GM18907 (cell line): ENCODE measurements at regions not wholly inside any gene's neighbourhood (a gene's known extent, or its start where the extent isn't known, plus 50 kb on each side); places are given as distances from the start of the nearest gene placed in this dataset.

ENCODE experiments used
- ATAC-seq: cut with Tn5 transposase; IDR thresholded peaks from one replicate; pipeline ENCODE4 v1.9.1; 2021; ENCODE audit warnings: mild to moderate bottlenecking, moderate library complexity; ENCODE audit not compliant: unreplicated experiment

- ATAC-seq = no peak
These were observed 502.2 kb downstream of the NR4A2 start for GRCh38 chr2:155830351-155830750.

- ATAC-seq = no peak
These were observed 506.6 kb downstream of the NR4A2 start for GRCh38 chr2:155825876-155826275.

DNA sequence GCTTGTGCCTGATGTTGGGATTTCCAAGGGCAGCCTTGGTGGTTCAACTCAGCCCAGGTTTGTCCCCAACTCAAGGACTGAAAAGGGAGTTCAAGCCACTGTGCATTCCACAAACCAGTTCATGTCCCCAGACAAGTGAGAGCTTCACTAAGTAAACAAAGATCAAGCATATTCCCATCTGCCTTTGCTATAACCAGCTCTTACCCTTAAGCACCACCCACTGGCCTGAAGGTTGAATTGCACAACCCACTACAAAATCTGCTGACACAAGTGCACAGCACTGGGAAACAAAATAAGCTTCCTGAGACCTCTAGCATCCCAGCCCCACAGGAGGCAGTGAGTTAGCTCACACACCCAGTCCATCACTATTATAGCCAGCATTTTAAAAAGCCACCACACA lies 516.7 kb downstream of the NR4A2 start:
- peak; percentile 93 for ATAC-seq

DNA sequence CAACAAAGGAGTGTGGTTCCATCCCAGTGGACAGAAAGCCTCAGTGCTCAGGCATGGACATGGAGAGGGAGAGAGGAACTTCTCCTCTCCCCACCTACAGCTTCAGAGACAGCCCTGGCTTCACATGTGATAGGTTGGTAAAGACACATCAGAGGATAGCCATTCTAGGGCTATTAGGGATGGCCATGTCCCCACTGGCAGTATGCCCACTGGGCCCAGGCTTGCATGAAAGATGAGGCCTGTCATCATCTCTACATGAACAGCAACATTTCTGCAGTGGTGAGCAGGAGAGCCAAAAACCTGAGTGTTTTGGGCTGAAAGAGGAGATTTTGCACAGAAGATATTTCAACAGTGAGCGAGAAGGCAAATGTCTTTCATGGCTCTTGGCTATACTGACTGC lies 517.2 kb downstream of the NR4A2 start:
- ATAC-seq = no peak

- ATAC-seq = no peak
These were observed 522.1 kb downstream of the NR4A2 start for GRCh38 chr2:155810411-155810810.

DNA sequence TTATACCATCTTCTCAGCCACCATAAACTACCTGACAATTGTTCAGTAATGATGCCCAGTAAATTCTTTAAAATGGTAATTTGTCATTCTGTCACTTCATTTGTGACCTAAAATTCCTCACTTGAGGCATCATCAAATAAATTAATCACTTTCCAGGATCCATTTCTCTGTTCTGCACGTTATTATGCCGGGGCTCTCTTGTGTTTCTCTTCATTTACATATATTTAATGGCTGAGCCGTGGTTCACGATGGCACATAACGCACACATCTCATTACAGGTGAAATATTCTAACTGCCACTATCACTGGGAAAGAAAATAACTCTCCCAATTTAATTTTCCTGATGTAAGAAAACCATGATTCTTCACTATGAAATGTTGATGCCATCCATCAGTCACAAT lies 529.6 kb downstream of the NR4A2 start:
- no peak for ATAC-seq

DNA sequence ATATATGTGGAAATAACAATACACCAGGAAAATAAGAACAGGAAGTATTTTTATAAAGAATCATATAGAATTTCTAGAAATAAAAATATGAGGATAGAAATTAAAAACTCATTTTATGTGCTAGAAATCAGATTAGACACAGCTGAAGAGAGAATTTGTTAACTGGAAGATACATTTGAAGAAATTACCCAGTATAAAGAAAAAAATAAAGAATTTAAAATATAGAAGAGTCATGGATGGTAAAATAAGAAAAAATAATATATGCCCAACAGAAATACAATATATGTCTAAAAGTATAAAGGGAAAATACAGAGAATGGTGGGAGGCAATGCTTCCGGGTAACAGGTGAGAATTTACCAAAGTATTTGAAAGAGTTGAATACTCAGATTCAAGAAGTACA lies 539.9 kb downstream of the NR4A2 start:
- no peak for ATAC-seq

- ATAC-seq = no peak
These were observed 562.0 kb downstream of the NR4A2 start for GRCh38 chr2:155770516-155770915.

DNA sequence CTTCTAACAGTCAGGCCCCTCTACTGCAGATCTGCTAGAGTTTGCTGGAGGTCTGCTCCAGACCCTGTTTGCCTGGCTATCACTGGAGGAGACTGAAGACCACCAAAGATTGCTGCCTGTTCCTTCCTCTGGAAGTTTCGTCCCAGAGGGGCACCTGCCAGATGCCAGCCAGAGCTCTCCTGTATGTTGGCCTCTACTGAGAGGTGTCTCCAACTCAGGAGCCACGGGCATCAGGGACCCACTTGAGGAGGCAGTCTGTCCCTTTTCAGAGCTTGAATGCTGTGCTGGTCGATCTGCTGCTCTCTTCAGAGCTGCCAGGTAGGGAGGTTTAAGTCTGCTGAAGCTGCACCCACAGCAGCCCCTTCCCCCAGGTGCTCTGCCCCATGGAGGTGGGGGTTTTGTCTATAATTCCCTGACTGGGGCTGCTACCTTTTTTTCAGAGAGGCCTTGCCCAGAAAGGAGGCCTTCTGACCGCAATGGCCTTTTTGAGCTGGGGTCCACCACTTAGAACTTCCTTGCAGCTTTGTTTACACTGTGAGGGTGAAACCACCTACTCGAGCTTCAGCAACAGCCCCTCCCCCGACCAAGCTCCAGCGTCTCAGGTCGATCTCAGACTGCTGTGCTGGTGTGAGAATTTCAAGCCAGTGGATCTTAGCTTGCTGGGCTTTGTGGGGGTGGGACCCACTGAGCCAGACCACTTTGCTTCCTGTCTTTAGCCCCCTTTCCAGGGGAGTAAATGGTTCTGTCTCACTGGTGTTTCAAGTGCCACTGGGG lies 566.0 kb downstream of the NR4A2 start:
- ATAC-seq = no peak

- no peak for ATAC-seq
These were observed 577.0 kb downstream of the NR4A2 start for GRCh38 chr2:155755481-155755880.

GRCh38 chr2:155748131-155748530 lies 584.4 kb downstream of the NR4A2 start:
- ATAC-seq = no peak

- ATAC-seq = no peak
These were observed 585.0 kb downstream of the NR4A2 start for GRCh38 chr2:155747531-155747930.

DNA sequence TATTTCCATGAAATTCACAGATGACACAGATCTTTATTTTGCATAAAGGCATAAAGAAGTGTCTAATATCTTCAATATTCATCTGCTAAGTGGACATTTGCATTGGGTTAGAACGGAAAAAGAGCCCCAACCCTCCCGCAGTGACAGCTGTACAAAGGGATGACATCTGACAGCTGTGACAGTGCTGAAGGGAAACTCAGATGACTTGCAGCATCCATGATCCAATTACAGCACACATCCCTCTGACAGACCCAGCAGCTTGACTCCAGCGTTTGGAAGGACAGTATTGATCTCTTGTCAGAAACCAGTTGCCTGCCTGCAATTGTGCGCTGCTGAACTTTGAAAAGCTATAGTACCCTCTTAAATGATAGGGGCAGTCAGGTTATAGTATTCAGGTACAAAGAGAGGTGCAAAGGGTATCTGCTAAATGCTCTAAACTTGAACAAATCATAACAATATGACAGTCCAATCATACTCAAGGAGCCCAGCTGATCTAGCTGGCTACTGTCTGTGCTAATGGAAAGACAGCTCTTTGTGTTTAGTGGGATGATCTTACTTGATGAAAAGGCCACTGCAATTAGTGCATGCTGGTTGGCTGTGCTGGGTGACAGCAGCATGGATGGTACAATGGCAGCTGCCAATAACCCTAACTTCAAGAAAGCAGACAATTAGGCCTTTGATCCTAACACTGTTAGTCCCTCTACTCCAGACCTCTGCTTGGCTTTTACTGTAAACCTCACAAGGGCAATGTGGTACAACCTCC lies 599.2 kb downstream of the NR4A2 start:
- ATAC-seq = no peak

DNA sequence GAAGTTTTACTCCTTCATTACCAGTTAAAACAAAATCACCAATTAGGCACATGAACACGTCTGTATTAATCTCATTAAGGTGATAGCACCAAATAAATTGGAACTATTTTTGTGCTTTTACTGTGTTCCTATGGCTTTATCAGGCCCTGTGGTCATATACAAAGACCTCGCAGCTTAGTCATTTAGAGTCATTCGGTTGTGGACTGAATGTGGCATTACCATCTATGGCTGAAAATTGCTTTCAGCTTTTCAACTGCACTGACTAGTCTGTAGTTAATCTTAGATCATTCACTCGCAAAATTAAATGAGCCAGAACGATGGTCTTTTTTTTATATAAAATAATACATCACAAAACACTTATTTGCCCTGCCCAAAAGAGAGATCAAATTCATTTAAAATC lies 601.7 kb downstream of the NR4A2 start:
- ATAC-seq = no peak

- ATAC-seq = no peak
These were observed 605.2 kb downstream of the NR4A2 start for GRCh38 chr2:155727187-155727895.

DNA sequence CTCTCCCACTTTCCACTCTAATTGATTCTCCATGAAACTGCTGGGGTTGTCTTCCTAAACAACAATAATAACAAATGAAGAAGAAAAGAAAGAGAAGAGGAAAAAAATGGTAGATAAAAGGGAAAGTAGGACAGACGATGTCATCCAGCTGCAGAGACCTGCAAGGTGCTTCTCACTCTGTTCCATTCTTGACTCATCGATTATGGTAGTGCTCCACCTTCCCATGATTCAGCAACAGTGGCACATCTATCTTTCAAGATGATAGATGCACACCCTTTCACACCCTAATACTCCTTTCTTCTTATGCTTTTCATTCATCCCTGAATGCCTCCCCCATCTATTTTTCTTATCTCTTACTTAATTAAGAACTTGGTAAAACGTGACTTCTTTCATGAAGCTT lies 610.2 kb downstream of the NR4A2 start:
- no peak for ATAC-seq

- ATAC-seq = no peak
These were observed 616.8 kb downstream of the NR4A2 start for GRCh38 chr2:155715705-155716104.

- ATAC-seq = no peak
These were observed 617.5 kb downstream of the NR4A2 start for GRCh38 chr2:155714983-155715382.

- no peak for ATAC-seq
These were observed 624.5 kb downstream of the NR4A2 start for GRCh38 chr2:155708071-155708470.

DNA sequence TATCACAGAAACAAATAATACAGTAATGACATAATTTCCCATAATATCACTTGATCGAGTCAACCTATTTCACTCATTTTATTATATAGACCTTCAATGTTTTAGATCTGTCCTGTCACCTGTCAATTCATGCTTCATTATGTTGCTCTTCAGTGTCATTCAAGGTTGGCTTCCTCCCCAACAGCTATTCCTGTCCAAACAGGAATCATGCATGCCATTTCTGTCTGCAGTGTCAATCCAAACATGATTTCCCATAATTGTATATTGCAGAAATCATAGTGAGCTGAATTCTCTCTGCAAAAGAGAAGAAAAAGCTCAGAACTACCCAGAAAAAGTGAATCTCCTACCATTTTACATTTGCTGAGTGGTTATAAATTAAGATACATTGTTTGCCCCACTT lies 628.6 kb downstream of the NR4A2 start:
- no peak for ATAC-seq

GRCh38 chr2:155703048-155703447 lies 629.5 kb downstream of the NR4A2 start:
- ATAC-seq = no peak

- ATAC-seq = no peak
These were observed 630.8 kb downstream of the NR4A2 start for GRCh38 chr2:155701721-155702120.
